Neural cell (in vitro differentiated cells): ENCODE measurements at regions not wholly inside any gene's neighbourhood (a gene's known extent, or its start where the extent isn't known, plus 50 kb on each side); places are given as distances from the start of the nearest gene placed in this dataset.

Source experiments
- H2AFZ ChIP-seq: fragments of 200-600, 300-800 bp; sonication (generic), shearing (Covaris generic); 2 replicates; pipeline ENCODE4 v1.6.0; 2014; ENCODE audit warnings: low read depth, mild to moderate bottlenecking, antibody characterized with exemption, low read length, moderate library complexity
- H3F3A ChIP-seq: fragments of 200-600 bp; shearing (Covaris generic); 2 replicates; pipeline ENCODE4 v1.6.1; 2016; ENCODE audit warnings: mild to moderate bottlenecking, moderate library complexity, mixed read lengths, antibody characterized with exemption, low read length; ENCODE audit not compliant: insufficient read depth, poor library complexity, severe bottlenecking
- H3K27ac ChIP-seq: fragments of 200-600, 300-800 bp; sonication (generic), shearing (Covaris generic); 2 replicates; pipeline ENCODE4 v1.5.1; 2014; ENCODE audit warnings: mild to moderate bottlenecking, low read length, moderate library complexity
- H3K27me3 ChIP-seq: fragments of 300-800, 200-600 bp; sonication (generic), shearing (Covaris generic); 2 replicates; pipeline ENCODE4 v1.6.0; 2014; ENCODE audit warnings: mild to moderate bottlenecking, low read depth, low read length, moderate library complexity; ENCODE audit not compliant: insufficient read depth
- H3K36me3 ChIP-seq: fragments of 300-800, 200-600 bp; sonication (generic), shearing (Covaris generic); 2 replicates; pipeline ENCODE4 v1.5.1; 2014; ENCODE audit warnings: mild to moderate bottlenecking, antibody characterized with exemption, low read length, moderate library complexity; ENCODE audit not compliant: insufficient read depth
- H3K4me2 ChIP-seq: fragments of 300-800, 200-600 bp; sonication (generic), shearing (Covaris generic); 2 replicates; pipeline ENCODE4 v1.6.0; 2014; ENCODE audit warnings: mild to moderate bottlenecking, low read length
- H3K4me3 ChIP-seq: fragments of 300-800, 200-600 bp; sonication (generic), shearing (Covaris generic); 2 replicates; pipeline ENCODE4 v1.5.1; 2014; ENCODE audit warnings: mild to moderate bottlenecking, low read length, moderate library complexity
- H3K79me2 ChIP-seq: fragments of 200-600 bp; shearing (Covaris generic); replicated peaks from 2 replicates; pipeline ENCODE4 v1.6.0; 2014; ENCODE audit warnings: mild to moderate bottlenecking, low read length, moderate library complexity; ENCODE audit not compliant: insufficient read depth
- H3K9ac ChIP-seq: fragments of 300-800, 200-600 bp; sonication (generic), shearing (Covaris generic); 2 replicates; pipeline ENCODE4 v1.6.1; 2016; ENCODE audit warnings: mild to moderate bottlenecking, low read length, mixed read lengths
- H3K9me2 ChIP-seq: fragments of 200-600 bp; shearing (Covaris generic); 2 replicates; pipeline ENCODE4 v1.6.1; 2016; ENCODE audit warnings: mild to moderate bottlenecking, low read length, mixed read lengths; ENCODE audit not compliant: insufficient read depth
- H3K9me3 ChIP-seq: fragments of 200-600, 300-800 bp; sonication (generic), shearing (Covaris generic); 2 replicates; pipeline ENCODE4 v1.6.1; 2016; ENCODE audit warnings: mild to moderate bottlenecking, mixed run types, low read length, moderate library complexity, mixed read lengths
- H4K20me1 ChIP-seq: fragments of 200-600 bp; shearing (Covaris generic); 2 replicates; pipeline ENCODE4 v1.6.1; 2016; ENCODE audit warnings: mild to moderate bottlenecking, mixed run types; ENCODE audit not compliant: insufficient read depth
- EP300 ChIP-seq: fragments of 450-650 bp; conservative IDR thresholded peaks from 2 replicates; pipeline ENCODE4 v1.6.1; 2014; ENCODE audit warnings: antibody characterized with exemption, mild to moderate bottlenecking, moderate library complexity; ENCODE audit not compliant: poor library complexity, severe bottlenecking
- EZH2 ChIP-seq: fragments of 200-600, 300-800 bp; shearing (Covaris generic), sonication (generic); IDR thresholded peaks from 2 replicates; pipeline ENCODE4 v1.6.1; 2014; ENCODE audit warnings: antibody characterized with exemption, low read length, borderline replicate concordance, mild to moderate bottlenecking; ENCODE audit not compliant: insufficient read depth, poor library complexity, severe bottlenecking
- MXI1 ChIP-seq: fragments of 450-650 bp; conservative IDR thresholded peaks from 2 replicates; pipeline ENCODE4 v1.6.1; 2014; ENCODE audit warnings: antibody characterized with exemption, mild to moderate bottlenecking; ENCODE audit not compliant: poor library complexity, severe bottlenecking
- POLR2AphosphoS5 ChIP-seq: IDR thresholded peaks from 2 replicates; pipeline ENCODE4 v1.6.1; 2012
- RAD21 ChIP-seq: fragments of 450-650 bp; conservative IDR thresholded peaks from 2 replicates; pipeline ENCODE4 v1.6.1; 2014; ENCODE audit warnings: antibody characterized with exemption, mild to moderate bottlenecking, moderate library complexity
- SMC3 ChIP-seq: fragments of 450-650 bp; conservative IDR thresholded peaks from 2 replicates; pipeline ENCODE4 v1.6.1; 2014; ENCODE audit warnings: antibody characterized with exemption, mild to moderate bottlenecking, moderate library complexity; ENCODE audit not compliant: poor library complexity
- TAF1 ChIP-seq: IDR thresholded peaks from 2 replicates; pipeline ENCODE4 v1.6.1; 2012; ENCODE audit warnings: low read depth
- TF ChIP-seq, protein P1 (sequence below): IDR thresholded peaks from 2 replicates; pipeline ENCODE4 v1.6.1; 2012; ENCODE audit warnings: borderline replicate concordance
- TF ChIP-seq, protein P2 (sequence below): fragments of 450-650 bp; IDR thresholded peaks from 2 replicates; pipeline ENCODE4 v1.5.1; 2014; ENCODE audit warnings: antibody characterized with exemption, mild to moderate bottlenecking, moderate library complexity; ENCODE audit not compliant: poor library complexity, severe bottlenecking

DNA sequence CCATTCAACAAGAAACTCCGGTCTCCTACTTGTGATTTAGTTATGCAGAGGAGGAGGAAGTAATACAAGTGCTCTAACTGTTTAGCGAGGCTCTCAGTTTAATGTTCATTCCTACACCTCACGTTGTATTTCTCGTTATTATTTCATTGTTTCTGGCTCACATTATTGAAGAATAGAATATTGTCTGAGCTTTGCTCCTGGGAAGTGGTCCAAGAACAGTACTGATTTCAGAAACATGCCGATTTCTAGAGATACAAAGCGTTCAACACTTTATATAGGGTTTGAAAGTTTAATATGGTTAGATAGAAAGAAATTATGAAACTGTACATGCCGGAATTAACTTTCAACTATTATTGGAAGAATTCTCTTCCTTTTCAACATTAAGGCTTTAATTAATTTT lies 1145.5 kb downstream of the TBL1XR1 start:
- H3K4me3 ChIP-seq = no peak overlapping the region
- no peak overlapping the region for H3K4me2 ChIP-seq
- no peaks in the 10 kb centered on the region for H3K79me2 ChIP-seq
- H3K27ac ChIP-seq = no peak overlapping the region
- no peaks in the 10 kb centered on the region for H3F3A ChIP-seq
- no peak overlapping the region for H2AFZ ChIP-seq
- H3K9ac ChIP-seq = no peak overlapping the region
- no peak for TF ChIP-seq EP300
- no peak for TF ChIP-seq EZH2
- TF ChIP-seq RAD21 = no peak
- TF ChIP-seq, protein P1, sequence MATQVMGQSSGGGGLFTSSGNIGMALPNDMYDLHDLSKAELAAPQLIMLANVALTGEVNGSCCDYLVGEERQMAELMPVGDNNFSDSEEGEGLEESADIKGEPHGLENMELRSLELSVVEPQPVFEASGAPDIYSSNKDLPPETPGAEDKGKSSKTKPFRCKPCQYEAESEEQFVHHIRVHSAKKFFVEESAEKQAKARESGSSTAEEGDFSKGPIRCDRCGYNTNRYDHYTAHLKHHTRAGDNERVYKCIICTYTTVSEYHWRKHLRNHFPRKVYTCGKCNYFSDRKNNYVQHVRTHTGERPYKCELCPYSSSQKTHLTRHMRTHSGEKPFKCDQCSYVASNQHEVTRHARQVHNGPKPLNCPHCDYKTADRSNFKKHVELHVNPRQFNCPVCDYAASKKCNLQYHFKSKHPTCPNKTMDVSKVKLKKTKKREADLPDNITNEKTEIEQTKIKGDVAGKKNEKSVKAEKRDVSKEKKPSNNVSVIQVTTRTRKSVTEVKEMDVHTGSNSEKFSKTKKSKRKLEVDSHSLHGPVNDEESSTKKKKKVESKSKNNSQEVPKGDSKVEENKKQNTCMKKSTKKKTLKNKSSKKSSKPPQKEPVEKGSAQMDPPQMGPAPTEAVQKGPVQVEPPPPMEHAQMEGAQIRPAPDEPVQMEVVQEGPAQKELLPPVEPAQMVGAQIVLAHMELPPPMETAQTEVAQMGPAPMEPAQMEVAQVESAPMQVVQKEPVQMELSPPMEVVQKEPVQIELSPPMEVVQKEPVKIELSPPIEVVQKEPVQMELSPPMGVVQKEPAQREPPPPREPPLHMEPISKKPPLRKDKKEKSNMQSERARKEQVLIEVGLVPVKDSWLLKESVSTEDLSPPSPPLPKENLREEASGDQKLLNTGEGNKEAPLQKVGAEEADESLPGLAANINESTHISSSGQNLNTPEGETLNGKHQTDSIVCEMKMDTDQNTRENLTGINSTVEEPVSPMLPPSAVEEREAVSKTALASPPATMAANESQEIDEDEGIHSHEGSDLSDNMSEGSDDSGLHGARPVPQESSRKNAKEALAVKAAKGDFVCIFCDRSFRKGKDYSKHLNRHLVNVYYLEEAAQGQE = no peak
- TF ChIP-seq POLR2AphosphoS5 = no peak
- no peak for TF ChIP-seq SMC3
- TF ChIP-seq, protein P2, sequence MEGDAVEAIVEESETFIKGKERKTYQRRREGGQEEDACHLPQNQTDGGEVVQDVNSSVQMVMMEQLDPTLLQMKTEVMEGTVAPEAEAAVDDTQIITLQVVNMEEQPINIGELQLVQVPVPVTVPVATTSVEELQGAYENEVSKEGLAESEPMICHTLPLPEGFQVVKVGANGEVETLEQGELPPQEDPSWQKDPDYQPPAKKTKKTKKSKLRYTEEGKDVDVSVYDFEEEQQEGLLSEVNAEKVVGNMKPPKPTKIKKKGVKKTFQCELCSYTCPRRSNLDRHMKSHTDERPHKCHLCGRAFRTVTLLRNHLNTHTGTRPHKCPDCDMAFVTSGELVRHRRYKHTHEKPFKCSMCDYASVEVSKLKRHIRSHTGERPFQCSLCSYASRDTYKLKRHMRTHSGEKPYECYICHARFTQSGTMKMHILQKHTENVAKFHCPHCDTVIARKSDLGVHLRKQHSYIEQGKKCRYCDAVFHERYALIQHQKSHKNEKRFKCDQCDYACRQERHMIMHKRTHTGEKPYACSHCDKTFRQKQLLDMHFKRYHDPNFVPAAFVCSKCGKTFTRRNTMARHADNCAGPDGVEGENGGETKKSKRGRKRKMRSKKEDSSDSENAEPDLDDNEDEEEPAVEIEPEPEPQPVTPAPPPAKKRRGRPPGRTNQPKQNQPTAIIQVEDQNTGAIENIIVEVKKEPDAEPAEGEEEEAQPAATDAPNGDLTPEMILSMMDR = no peak
- TF ChIP-seq MXI1 = no peak
- no peak for TF ChIP-seq TAF1
- H3K27me3 ChIP-seq = no peaks in the 10 kb centered on the region
- no peaks in the 10 kb centered on the region for H3K36me3 ChIP-seq
- H3K9me2 ChIP-seq = no peaks in the 10 kb centered on the region
- no peaks in the 10 kb centered on the region for H3K9me3 ChIP-seq
- no peaks in the 10 kb centered on the region for H4K20me1 ChIP-seq

DNA sequence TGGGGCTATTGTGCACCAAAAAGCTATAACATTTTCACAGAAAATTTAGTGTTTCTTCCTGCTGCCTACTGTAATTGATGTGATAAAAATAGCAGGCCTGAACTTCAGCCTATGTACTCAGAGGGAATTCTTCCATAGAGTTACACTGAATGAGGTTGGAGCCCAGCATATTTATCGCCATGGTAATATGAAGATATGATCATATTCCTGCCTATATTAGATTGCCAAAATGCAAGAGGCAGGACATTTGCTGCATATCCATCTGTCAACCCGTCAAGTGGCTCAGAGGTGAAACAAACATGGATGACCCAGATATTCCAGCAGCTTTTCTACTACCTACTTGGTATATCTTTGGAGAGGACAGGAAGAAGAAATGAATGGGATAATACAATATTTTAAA lies 1150.6 kb downstream of the TBL1XR1 start:
- H3K9ac ChIP-seq = no peak overlapping the region
- no peak overlapping the region for H3K4me2 ChIP-seq
- no peak overlapping the region for H3K4me3 ChIP-seq
- H3K79me2 ChIP-seq = no peaks in the 10 kb centered on the region
- no peak overlapping the region for H2AFZ ChIP-seq
- no peak overlapping the region for H3K27ac ChIP-seq
- no peaks in the 10 kb centered on the region for H4K20me1 ChIP-seq
- TF ChIP-seq RAD21 (no peak), POLR2AphosphoS5 (no peak)
- TF ChIP-seq, protein P2 = no peak
- no peaks in the 10 kb centered on the region for H3F3A ChIP-seq
- H3K9me2 ChIP-seq = no peaks in the 10 kb centered on the region
- H3K27me3 ChIP-seq = no peaks in the 10 kb centered on the region
- H3K36me3 ChIP-seq = no peaks in the 10 kb centered on the region
- H3K9me3 ChIP-seq = no peaks in the 10 kb centered on the region
